GM18870 (cell line): ENCODE measurements at regions not wholly inside any gene's neighbourhood (a gene's known extent, or its start where the extent isn't known, plus 50 kb on each side); places are given as distances from the start of the nearest gene placed in this dataset.

ENCODE experiments used
- ATAC-seq: cut with Tn5 transposase; IDR thresholded peaks from one replicate; pipeline ENCODE4 v1.9.1; 2021; ENCODE audit warnings: moderate library complexity; ENCODE audit not compliant: unreplicated experiment

- ATAC-seq, result no peak
These were observed 96.2 kb upstream of the ROBO2 start for GRCh38 chr3:76943671-76944070.

GRCh38 chr3:76949033-76949432 lies 90.9 kb upstream of the ROBO2 start:
- no peak for ATAC-seq

GRCh38 chr3:76949462-76949861 lies 90.4 kb upstream of the ROBO2 start:
- ATAC-seq, result no peak

- ATAC-seq, result no peak
These were observed 89.3 kb upstream of the ROBO2 start for GRCh38 chr3:76950590-76950989.

GRCh38 chr3:76954412-76954811 lies 85.5 kb upstream of the ROBO2 start:
- ATAC-seq, result no peak

GRCh38 chr3:76958274-76958673 lies 81.6 kb upstream of the ROBO2 start:
- no peak for ATAC-seq

GRCh38 chr3:76958861-76959260 lies 81.0 kb upstream of the ROBO2 start:
- no peak for ATAC-seq

GRCh38 chr3:76961284-76961683 lies 78.6 kb upstream of the ROBO2 start:
- ATAC-seq, result no peak

GRCh38 chr3:76965122-76965725 lies 74.7 kb upstream of the ROBO2 start:
- ATAC-seq, result no peak

GRCh38 chr3:76969471-76969870 lies 70.4 kb upstream of the ROBO2 start:
- no peak for ATAC-seq

- no peak for ATAC-seq
These were observed 69.8 kb upstream of the ROBO2 start for GRCh38 chr3:76969996-76970615.

- no peak for ATAC-seq
These were observed 67.1 kb upstream of the ROBO2 start for GRCh38 chr3:76972624-76973296.

GRCh38 chr3:76976996-76977395 lies 62.9 kb upstream of the ROBO2 start:
- no peak for ATAC-seq

- no peak for ATAC-seq
These were observed 54.3 kb upstream of the ROBO2 start for GRCh38 chr3:76985645-76986044.

GRCh38 chr3:76986876-76987474 lies 52.9 kb upstream of the ROBO2 start:
- no peak for ATAC-seq
